GM21381 (cell line): ENCODE measurements at regions not wholly inside any gene's neighbourhood (a gene's known extent, or its start where the extent isn't known, plus 50 kb on each side); places are given as distances from the start of the nearest gene placed in this dataset.
"Not testable (repeated sequence)": the region's sequence is repeated elsewhere in the genome, so short reads cannot be mapped to it uniquely, and the experiment has no call there.

ENCODE experiments used
- ATAC-seq: cut with Tn5 transposase; IDR thresholded peaks from one replicate; pipeline ENCODE4 v1.9.1; 2021; ENCODE audit warnings: mild to moderate bottlenecking, moderate library complexity; ENCODE audit not compliant: unreplicated experiment

GRCh38 chr1:182003953-182004586 lies 57.4 kb downstream of the ZNF648 start:
- ATAC-seq, result no peak

- ATAC-seq, result no peak
Observed at GRCh38 chr1:182003025-182003725, 58.3 kb downstream of the ZNF648 start.

DNA sequence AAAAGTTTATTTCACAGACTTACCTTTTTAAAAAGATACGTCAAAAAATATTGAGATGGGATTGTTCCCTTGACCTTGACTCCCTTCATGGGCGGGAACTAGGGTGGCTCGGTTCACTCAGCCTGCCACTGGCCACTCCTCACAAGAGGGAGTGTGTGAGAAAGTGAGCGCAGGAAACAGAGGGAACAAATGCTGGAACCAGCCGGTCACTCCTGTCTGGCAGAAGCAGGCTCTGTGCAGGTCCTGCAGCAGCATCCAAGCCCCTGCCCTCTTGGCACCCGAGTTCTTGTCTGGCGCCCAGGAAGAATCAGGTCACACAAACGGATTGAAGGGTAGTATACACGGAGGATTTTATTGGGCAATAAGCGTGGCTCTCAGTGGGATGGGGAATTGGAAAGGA lies 58.9 kb downstream of the ZNF648 start:
- ATAC-seq, result no peak

DNA sequence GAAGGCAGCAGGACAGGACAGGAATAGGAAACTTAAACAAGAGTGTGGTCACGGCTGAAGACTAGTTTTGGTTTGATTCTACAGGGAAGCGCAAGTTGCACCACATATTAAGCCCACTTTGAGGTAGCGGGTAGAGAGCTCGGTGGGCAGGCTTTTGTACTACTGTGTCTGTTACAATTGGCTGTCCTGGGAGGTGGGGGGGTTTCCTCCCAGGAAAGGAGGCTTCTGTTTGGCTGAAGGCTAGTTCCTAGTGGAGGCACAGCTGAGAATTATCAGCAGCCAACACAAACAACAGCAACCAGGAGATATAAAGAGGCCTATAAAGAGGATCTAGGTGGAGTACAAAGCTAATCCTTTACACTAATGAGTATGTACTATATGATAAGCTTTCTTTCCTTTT lies 62.7 kb downstream of the ZNF648 start:
- no peak for ATAC-seq

DNA sequence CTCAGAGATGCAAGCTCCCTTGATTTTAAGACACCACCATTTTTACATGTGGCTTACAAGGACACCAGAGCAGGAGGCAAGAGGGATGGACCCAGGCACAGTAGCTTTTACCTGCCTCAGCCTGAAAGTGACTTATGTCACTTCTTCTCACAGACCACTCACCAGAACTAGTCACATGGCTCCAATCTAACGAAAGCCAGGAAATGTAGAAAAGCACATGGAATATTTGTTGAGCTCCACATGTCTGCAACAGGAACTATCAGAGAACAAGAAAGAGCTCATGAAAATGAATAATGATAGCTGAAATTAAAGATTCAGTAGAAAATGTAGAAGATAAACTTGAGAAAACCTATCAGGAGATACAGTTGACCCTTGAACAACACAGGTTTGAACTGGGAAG lies 69.4 kb downstream of the ZNF648 start:
- ATAC-seq, result no peak

GRCh38 chr1:181990728-181991127 lies 70.8 kb downstream of the ZNF648 start:
- no peak for ATAC-seq

DNA sequence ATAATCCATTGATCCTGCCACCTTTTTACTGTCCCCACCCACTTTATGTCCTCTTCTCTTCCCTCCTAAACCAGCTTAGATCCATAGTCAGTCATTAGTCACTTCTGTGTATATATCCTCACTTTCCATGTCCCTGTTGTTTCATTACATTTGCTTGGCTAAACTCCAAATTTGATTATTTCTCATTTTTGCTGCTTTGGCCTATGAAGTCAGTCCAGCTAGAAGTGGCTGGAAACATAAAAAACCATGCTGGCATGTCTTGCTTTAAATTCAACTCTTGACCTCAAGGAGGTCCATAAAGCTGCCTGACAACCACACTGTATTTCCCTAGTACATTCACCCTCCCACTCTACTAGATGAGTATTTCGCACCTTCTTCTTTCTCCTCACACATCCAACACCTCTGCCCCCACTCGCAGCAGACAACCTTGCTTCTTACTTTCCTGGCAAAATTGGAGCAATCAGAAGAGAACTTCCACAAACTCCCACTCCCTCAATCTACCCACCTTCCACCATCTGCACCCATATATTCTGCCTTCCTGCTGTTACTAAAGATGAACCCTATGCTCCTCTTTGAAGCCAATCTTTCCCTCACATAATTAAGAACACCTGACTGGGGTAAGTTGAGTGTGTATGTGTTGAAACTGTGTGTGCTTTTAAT lies 72.1 kb downstream of the ZNF648 start:
- no peak for ATAC-seq

DNA sequence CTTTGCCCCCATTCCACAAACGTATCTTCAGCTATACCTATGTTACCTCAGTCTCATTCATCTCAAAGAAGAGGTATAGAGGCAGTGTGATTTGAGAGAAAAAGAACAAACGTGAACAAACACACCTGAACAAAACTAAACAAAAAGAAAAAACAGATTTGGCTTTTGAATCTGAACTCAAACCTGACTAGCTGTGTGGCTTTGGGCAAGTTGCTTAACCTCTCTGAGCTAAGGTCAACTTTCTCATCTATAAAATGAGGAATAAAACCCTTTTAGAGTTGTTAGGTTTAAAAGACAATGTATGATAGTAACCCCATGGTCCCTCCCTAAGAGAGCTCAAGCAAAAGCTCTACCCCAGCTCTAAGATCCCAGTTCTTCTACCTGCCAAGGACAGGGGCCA lies 73.5 kb downstream of the ZNF648 start:
- no peak for ATAC-seq

DNA sequence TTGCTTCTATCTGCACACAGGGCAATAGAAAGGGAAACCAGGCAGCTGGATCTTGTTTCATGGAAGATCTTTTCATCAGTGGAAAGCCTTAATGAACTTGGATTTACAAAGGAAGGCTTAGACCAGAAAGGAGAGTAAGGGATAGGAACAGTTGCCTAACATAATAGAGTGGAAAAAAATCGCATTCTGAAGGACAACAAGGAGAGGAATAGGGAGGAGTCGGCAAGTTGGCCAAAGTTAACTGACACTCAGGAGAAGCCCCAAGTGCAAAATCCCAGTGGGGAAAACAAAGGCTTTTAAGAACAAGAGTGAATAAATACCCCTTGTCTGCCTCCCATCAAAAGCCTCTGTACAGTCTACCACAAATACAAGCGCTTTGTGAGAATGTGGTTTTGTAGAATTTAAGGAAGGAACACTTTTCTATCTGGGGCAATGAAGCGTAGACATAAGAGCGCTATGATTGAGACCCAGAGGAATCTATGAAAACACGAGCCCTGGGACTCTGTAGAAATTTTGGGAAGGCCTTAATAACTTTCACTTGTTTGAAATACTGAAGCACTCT lies 74.1 kb downstream of the ZNF648 start:
- no peak for ATAC-seq

DNA sequence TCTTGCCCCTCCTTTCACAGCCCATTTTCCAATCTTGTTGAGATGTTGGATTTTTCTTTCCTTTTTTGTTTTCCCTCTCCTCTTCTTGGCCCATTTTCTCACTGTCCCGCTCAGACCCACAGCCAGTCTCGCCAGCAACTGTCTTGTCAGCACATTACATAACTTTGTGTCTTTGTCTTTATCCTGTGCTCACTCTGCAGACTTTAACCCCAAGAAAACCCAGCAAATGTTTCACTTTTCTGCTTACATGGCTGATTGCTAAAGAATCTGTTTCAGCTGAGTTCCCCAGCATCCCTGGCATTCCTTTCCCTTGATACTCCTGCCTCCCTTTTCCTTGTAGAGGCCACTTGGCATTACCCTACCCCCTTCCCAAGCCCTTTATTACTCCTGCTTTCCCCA lies 74.6 kb downstream of the ZNF648 start:
- ATAC-seq, result no peak

DNA sequence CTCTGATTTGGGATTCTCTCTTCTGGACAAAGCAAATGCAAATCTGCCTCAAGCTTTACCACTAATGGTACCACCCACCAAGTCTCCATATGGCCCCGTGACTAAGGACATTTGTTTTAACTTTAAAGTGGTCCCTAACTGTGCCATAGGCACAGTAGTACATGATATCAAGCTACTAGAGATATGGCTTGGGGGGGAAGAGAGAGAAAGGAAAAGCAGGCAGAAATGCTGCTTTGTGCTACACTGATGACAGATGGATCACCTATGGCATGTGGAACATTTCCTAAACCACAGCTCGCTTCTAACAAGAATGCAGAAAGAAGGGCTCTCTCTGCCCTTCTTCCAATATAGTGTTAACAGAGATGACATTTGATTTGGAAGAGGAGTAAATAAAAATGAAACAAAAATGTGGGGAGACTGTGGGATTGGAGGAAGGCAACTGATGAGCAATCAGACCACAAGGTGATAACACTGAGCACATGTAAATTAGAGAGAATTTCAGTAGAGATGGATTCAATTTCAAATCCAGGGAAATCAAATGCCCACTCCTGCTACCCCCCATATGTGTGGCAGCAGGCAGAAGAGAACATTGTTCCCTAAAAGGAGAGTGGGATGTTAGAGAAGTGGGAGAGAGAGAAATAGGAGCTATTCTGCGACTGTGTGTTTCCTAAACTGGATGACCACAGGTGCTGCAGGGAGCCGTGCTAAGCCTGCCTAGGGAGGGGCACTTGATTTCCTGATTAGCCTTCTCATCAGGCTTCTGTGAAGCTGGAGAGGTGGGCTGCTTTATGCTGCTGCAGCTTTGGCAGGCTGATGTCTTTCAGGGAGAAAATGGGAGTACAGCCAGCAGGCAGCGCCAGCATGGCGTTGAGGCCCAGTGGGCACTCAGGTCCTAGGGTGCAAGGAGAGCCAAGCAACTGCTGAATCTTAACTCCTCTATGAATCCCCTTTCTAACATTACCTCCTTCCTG lies 75.3 kb downstream of the ZNF648 start:
- no peak for ATAC-seq

DNA sequence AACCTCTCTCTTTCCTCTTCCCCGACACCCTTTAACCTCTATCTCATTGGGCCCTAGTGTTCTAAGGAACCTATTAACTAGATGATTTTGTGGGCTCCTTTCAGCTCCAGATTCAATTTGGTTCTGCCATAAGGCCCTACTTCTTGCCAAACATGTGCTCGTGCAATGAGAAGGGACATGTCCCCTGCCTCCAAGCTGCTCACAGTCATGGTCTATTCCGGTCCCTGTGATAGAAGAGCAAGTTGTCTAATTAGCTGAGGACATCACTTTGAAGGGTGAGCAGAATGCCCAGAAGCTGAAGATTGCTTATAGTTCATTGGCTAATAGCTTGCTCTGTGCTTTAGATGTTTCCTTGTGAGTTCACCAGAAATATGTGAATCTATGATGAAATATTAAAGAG lies 76.2 kb downstream of the ZNF648 start:
- ATAC-seq, result no peak

- ATAC-seq, result no peak
Observed at GRCh38 chr1:181984006-181984405, 77.5 kb downstream of the ZNF648 start.

DNA sequence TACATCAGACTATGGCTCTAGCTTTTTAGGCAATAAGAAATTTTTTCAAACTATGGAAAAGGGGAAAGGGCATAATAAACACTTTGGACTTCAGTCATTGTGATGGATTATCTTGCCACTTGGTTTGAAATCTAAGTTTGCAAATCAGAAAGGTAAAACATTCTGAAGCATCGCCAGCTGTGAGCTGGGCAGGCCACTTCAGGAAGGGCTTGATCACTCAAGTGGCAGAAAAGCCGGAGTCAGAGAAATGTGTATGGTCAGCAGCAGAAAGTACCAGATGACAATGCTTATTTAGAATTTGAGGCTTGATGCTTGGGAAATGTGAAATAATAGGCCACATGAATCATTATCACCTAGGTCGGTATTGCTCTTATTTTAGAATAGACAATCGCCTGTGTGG lies 79.7 kb downstream of the ZNF648 start:
- ATAC-seq, result no peak

DNA sequence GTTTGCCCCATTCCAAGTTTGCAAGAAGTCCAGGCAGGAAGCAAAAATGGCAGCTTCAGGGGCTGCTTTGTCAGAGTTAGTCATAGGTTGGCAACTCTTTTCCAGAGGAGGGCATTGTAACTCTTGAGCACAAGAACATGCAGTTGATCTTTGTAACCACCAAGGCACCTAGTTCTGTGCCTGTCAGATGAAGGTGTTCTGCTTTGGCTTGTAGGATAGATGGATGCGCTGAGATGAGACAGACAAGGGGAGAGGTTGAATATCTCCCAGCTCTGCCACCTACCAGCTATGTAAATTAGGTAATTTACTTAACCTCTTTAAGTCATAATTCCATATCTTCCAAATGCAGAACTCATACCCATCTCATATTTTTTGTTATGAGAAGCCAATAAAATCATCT lies 89.3 kb downstream of the ZNF648 start:
- ATAC-seq, result no peak

DNA sequence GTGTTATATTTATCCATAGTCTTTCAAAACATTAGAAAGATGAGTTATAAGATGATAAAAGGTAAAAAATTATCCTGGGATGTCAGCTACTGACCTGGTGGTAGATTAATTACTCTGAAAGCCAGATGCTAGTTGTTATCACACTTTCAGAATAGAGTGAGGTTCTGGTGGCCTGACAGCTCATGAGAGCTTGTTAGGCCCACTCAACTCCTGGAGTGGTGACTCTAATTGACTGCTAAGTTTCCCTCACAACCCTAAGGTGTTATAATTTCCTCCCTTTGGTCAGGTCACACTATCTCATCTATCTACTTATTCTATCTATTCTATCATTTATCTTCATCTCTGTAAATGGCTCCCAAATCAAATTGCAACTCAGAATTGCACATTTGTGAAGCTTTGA lies 90.1 kb downstream of the ZNF648 start:
- ATAC-seq, result no peak

DNA sequence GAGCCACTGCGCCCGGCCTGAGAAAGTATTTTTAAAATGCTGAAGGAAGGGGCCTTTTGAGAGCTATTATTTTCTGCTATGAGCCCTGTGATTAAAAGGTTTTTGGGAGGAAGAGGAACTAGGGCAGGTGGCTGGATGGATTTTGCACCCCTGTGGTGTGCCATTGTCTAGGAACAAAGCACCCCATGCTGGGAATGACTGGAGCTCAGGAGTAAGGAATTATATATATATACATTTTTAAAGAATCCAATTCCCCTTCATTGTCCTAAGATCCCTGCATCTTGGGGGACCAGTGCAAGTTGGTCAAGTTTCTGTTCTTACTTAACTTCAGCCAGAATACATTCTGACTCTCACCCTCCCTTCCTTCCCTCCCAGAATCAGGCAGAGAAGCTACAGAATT lies 91.6 kb downstream of the ZNF648 start:
- ATAC-seq, result no peak

- ATAC-seq, result not testable (repeated sequence)
Observed at GRCh38 chr1:181954696-181955095, 106.8 kb downstream of the ZNF648 start.

DNA sequence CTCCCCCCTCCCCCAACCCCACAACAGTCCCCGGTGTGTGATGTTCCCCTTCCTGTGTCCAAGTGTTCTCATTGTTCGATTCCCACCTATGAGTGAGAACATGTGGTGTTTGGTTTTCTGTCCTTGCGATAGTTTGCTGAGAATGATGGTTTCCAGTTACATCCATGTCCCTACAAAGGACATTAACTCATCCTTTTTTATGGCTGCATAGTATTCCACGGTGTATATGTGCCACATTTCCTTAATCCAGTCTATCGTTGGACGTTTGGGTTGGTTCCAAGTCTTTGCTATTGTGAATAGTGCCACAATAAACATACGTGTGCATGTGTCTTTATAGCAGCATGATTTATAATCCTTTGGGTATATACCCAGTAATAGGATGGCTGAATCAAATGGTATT lies 107.3 kb downstream of the ZNF648 start:
- ATAC-seq, result not testable (repeated sequence)

- ATAC-seq, result no peak
Observed at GRCh38 chr1:181953596-181953995, 107.9 kb downstream of the ZNF648 start.

DNA sequence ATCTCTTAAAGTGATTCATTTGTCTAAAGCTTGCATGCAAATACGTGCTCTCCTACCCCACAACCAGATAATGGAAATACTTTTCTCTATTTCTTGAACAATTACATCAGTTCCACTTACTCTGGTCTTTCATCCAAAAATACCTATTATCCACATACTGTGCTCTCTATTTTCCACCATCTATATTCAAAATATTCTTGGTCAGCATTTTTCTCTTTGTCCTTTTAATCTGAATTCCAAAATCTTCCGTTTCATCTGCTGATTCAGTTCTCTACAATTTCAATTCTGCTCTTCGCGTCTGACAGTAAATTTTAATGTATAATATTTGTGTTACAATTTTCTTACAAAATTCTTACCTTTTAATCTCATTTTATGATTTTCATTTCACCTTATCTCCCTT lies 110.3 kb downstream of the ZNF648 start:
- no peak for ATAC-seq
